A673 (cell line): ENCODE measurements at regions not wholly inside any gene's neighbourhood (a gene's known extent, or its start where the extent isn't known, plus 50 kb on each side); places are given as distances from the start of the nearest gene placed in this dataset.

Source experiments
- BruUV-seq: library from RNA; stranded (reverse); fragments of 400-500 nt; replicated peaks from 2 replicates; lab custom pipeline; 2021; lab: Mats Ljungman, UMichigan
- CTCF ChIA-PET: fragments of 300-600 bp; sonication (Branson Sonifier 250); formaldehyde crosslinking; loops from one replicate; lab custom pipeline; 2022; ENCODE audit warnings: antibody characterized with exemption; lab: Charles Lee
- POLR2A ChIA-PET: fragments of 300-600 bp; sonication (Branson Sonifier 250); formaldehyde crosslinking; loops from one replicate; lab custom pipeline; 2022; ENCODE audit warnings: antibody characterized with exemption; ENCODE audit not compliant: low non-redundant PET; lab: Charles Lee
- DNase-seq: peaks from one replicate; pipeline ENCODE4 v3.0.0-alpha.2; 2015; ENCODE audit warnings: low spot score
- H3K27ac ChIP-seq: fragments of 200-600 bp; sonication (generic); 2 replicates; pipeline ENCODE4 v1.5.1; 2016; ENCODE audit warnings: mixed run types, low read depth, mild to moderate bottlenecking, mixed read lengths, antibody characterized with exemption, low read length; ENCODE audit not compliant: poor library complexity, severe bottlenecking
- H3K27me3 ChIP-seq: fragments of 200-600 bp; sonication (generic); replicated peaks from 2 replicates; pipeline ENCODE4 v1.6.1; 2017; ENCODE audit warnings: mixed run types, low read depth, mild to moderate bottlenecking, mixed read lengths, antibody characterized with exemption, low read length; ENCODE audit not compliant: insufficient read depth, poor library complexity
- H3K36me3 ChIP-seq: fragments of 200-600 bp; sonication (generic); 2 replicates; pipeline ENCODE4 v1.6.1; 2016; ENCODE audit warnings: mixed run types, mild to moderate bottlenecking, mixed read lengths, antibody characterized with exemption, low read length; ENCODE audit not compliant: insufficient read depth, poor library complexity, severe bottlenecking
- H3K4me1 ChIP-seq: fragments of 200-600 bp; sonication (generic); 2 replicates; pipeline ENCODE4 v1.6.1; 2017; ENCODE audit warnings: mixed run types, mild to moderate bottlenecking, mixed read lengths, antibody characterized with exemption, low read length; ENCODE audit not compliant: insufficient read depth, poor library complexity, severe bottlenecking
- H3K4me3 ChIP-seq: fragments of 200-600 bp; sonication (generic); 2 replicates; pipeline ENCODE4 v1.5.1; 2016; ENCODE audit warnings: low read depth, mixed run types, mild to moderate bottlenecking, mixed read lengths, low read length; ENCODE audit not compliant: poor library complexity, severe bottlenecking
- H3K9me3 ChIP-seq: fragments of 200-600 bp; sonication (generic); 2 replicates; pipeline ENCODE4 v1.6.1; 2016; ENCODE audit warnings: mixed run types, low read depth, mild to moderate bottlenecking, mixed read lengths, antibody characterized with exemption, low read length; ENCODE audit not compliant: poor library complexity, severe bottlenecking
- CTCF ChIP-seq: fragments of 300-800, 200-600 bp; sonication (generic); conservative IDR thresholded peaks from 2 replicates; pipeline ENCODE4 v1.5.1; 2017; ENCODE audit warnings: low read depth, mild to moderate bottlenecking, antibody characterized with exemption, low read length, moderate library complexity, mixed read lengths
- EZH2 ChIP-seq: fragments of 200-600 bp; sonication (generic); IDR thresholded peaks from 2 replicates; pipeline ENCODE4 v1.6.1; 2017; ENCODE audit warnings: borderline replicate concordance, low read depth, mild to moderate bottlenecking, mixed read lengths, antibody characterized with exemption, low read length; ENCODE audit not compliant: poor library complexity, severe bottlenecking
- intact Hi-C: fragments of 100-400 bp; cut with micrococcal nuclease; formaldehyde crosslinking; loops from one replicate; pipeline ENCODE4 v1.10.0; 2022; ENCODE audit not compliant: unreplicated experiment

- intact Hi-C loops = no loop called here
- POLR2A ChIA-PET = no interaction called here
Observed at GRCh38 chr6:121579478-121579877, 144.0 kb downstream of the GJA1 start.

GRCh38 chr6:121581327-121581726 lies 145.9 kb downstream of the GJA1 start:
- POLR2A ChIA-PET = no interaction called here
- intact Hi-C loops = no loop called here

More at GRCh38 chr6:121579478-121579877, 144.0 kb downstream of the GJA1 start:
- Histone ChIP-seq H3K36me3 (no peaks in the 10 kb centered on the region), H3K27me3 (no peaks in the 10 kb centered on the region), H3K4me3 (no peak overlapping the region), H3K27ac (no peak overlapping the region), H3K9me3 (no peaks in the 10 kb centered on the region), H3K4me1 (no peaks in the 10 kb centered on the region)
- BruUV-seq = no TSS peak
- DNase-seq = no peak
- TF ChIP-seq CTCF (no peak), EZH2 (no peak)
- CTCF ChIA-PET = no interaction called here

GRCh38 chr6:121582262-121582661 lies 146.8 kb downstream of the GJA1 start:
- TF ChIP-seq EZH2 (no peak), CTCF (no peak)
- H3K36me3 ChIP-seq = no peaks in the 10 kb centered on the region
- no peaks in the 10 kb centered on the region for H3K9me3 ChIP-seq
- intact Hi-C loops = no loop called here
- BruUV-seq = no TSS peak
- H3K27ac ChIP-seq = no peak overlapping the region
- POLR2A ChIA-PET = no interaction called here
- peaks cover 4% of the 10 kb centered on the region for H3K4me1 ChIP-seq
- no peak for DNase-seq
- H3K27me3 ChIP-seq = no peaks in the 10 kb centered on the region
- H3K4me3 ChIP-seq = no peak overlapping the region
- CTCF ChIA-PET = no interaction called here

More at GRCh38 chr6:121581327-121581726, 145.9 kb downstream of the GJA1 start:
- CTCF ChIA-PET = no interaction called here
- Histone ChIP-seq H3K27me3 (no peaks in the 10 kb centered on the region), H3K36me3 (no peaks in the 10 kb centered on the region), H3K9me3 (no peaks in the 10 kb centered on the region), H3K4me1 (peaks cover 4% of the 10 kb centered on the region), H3K4me3 (no peak overlapping the region), H3K27ac (no peak overlapping the region)
- TF ChIP-seq EZH2 (no peak), CTCF (no peak)
- no peak for DNase-seq
- BruUV-seq = no TSS peak
